H9 (cell line): ENCODE measurements at regions not wholly inside any gene's neighbourhood (a gene's known extent, or its start where the extent isn't known, plus 50 kb on each side); places are given as distances from the start of the nearest gene placed in this dataset.

Experiments used
- DNase-seq: peaks from one replicate; pipeline ENCODE4 v3.0.0-alpha.2; 2017
- H2AFZ ChIP-seq: one replicate; pipeline ENCODE4 v1.6.1; 2013; ENCODE audit warnings: mild to moderate bottlenecking, low read length, control low read depth, moderate library complexity
- H2AK5ac ChIP-seq: 2 replicates; pipeline ENCODE4 v1.6.1; 2013; ENCODE audit warnings: low read length, control low read depth, mixed read lengths; ENCODE audit not compliant: insufficient read length
- H2BK120ac ChIP-seq: one replicate; pipeline ENCODE4 v1.6.1; 2013; ENCODE audit warnings: low read depth, mild to moderate bottlenecking, low read length, control low read depth, inconsistent platforms; ENCODE audit not compliant: poor library complexity, severe bottlenecking
- H2BK12ac ChIP-seq: 2 replicates; pipeline ENCODE4 v1.6.1; 2013; ENCODE audit warnings: low read length, control low read depth, mixed read lengths, low read depth; ENCODE audit not compliant: insufficient read length
- H2BK15ac ChIP-seq: 2 replicates; pipeline ENCODE4 v1.6.1; 2013; ENCODE audit warnings: low read depth, low read length, control low read depth
- H2BK20ac ChIP-seq: one replicate; pipeline ENCODE4 v1.6.1; 2013; ENCODE audit warnings: low read depth, mild to moderate bottlenecking, low read length, control low read depth, inconsistent platforms; ENCODE audit not compliant: poor library complexity, severe bottlenecking
- H2BK5ac ChIP-seq: 2 replicates; pipeline ENCODE4 v1.6.1; 2013; ENCODE audit warnings: low read length, control low read depth, mixed read lengths; ENCODE audit not compliant: insufficient read length
- H3K14ac ChIP-seq: 2 replicates; pipeline ENCODE4 v1.6.1; 2013; ENCODE audit warnings: low read length, control low read depth; ENCODE audit not compliant: insufficient read depth
- H3K18ac ChIP-seq: 2 replicates; pipeline ENCODE4 v1.6.1; 2013; ENCODE audit warnings: low read depth, mild to moderate bottlenecking, mixed read lengths, low read length, control low read depth; ENCODE audit not compliant: insufficient read length
- H3K23ac ChIP-seq: 2 replicates; pipeline ENCODE4 v1.6.1; 2013; ENCODE audit warnings: low read length, control low read depth, mixed read lengths, low read depth; ENCODE audit not compliant: insufficient read length
- H3K23me2 ChIP-seq: 2 replicates; pipeline ENCODE4 v1.6.1; 2013; ENCODE audit warnings: low read depth, mild to moderate bottlenecking, mixed read lengths, low read length, control low read depth; ENCODE audit not compliant: insufficient read length, poor library complexity, severe bottlenecking
- H3K27ac ChIP-seq: 2 replicates; pipeline ENCODE4 v1.5.1; 2013; ENCODE audit warnings: low read length, control low read depth, mixed read lengths, low read depth; ENCODE audit not compliant: insufficient read length
- H3K27me3 ChIP-seq: 2 replicates; pipeline ENCODE4 v1.6.1; 2013; ENCODE audit warnings: low read length, control low read depth, inconsistent platforms; ENCODE audit not compliant: insufficient read depth
- H3K4ac ChIP-seq: 2 replicates; pipeline ENCODE4 v1.6.1; 2013; ENCODE audit warnings: low read depth, mild to moderate bottlenecking, control low read depth, inconsistent platforms, low read length, moderate library complexity
- H3K4me1 ChIP-seq: 2 replicates; pipeline ENCODE4 v1.6.1; 2013; ENCODE audit warnings: low read length, control low read depth, inconsistent platforms; ENCODE audit not compliant: insufficient read depth
- H3K4me2 ChIP-seq: 2 replicates; pipeline ENCODE4 v1.6.1; 2013; ENCODE audit warnings: low read length, control low read depth, mixed read lengths; ENCODE audit not compliant: insufficient read length, insufficient read depth
- H3K56ac ChIP-seq: 2 replicates; pipeline ENCODE4 v1.6.1; 2013; ENCODE audit warnings: low read depth, mild to moderate bottlenecking, mixed read lengths, low read length, control low read depth; ENCODE audit not compliant: insufficient read length
- H3K79me1 ChIP-seq: 2 replicates; pipeline ENCODE4 v1.6.1; 2013; ENCODE audit warnings: low read depth, mild to moderate bottlenecking, moderate library complexity, low read length, control low read depth, inconsistent platforms; ENCODE audit not compliant: insufficient read depth, poor library complexity, severe bottlenecking
- H3K79me2 ChIP-seq: 2 replicates; pipeline ENCODE4 v1.6.1; 2013; ENCODE audit warnings: low read length, control low read depth, inconsistent platforms; ENCODE audit not compliant: insufficient read depth
- H3K9ac ChIP-seq: 2 replicates; pipeline ENCODE4 v1.6.1; 2013; ENCODE audit warnings: low read length, control low read depth, mixed read lengths; ENCODE audit not compliant: insufficient read length; ENCODE audit errors: extremely low read depth
- H3K9me3 ChIP-seq: one replicate; pipeline ENCODE4 v1.6.1; 2013; ENCODE audit warnings: low read depth, low read length, inconsistent platforms; ENCODE audit not compliant: control insufficient read depth
- H3T11ph ChIP-seq: one replicate; pipeline ENCODE4 v1.6.1; 2013; ENCODE audit warnings: mild to moderate bottlenecking, low read length, control low read depth, inconsistent platforms
- H4K20me1 ChIP-seq: one replicate; pipeline ENCODE4 v1.6.1; 2013; ENCODE audit not compliant: control insufficient read depth, insufficient read length, insufficient read depth
- H4K5ac ChIP-seq: 2 replicates; pipeline ENCODE4 v1.6.1; 2013; ENCODE audit warnings: low read depth, mild to moderate bottlenecking, mixed read lengths, low read length, control low read depth; ENCODE audit not compliant: insufficient read length
- H4K8ac ChIP-seq: replicated peaks from 2 replicates; pipeline ENCODE4 v1.6.1; 2013; ENCODE audit warnings: low read length, control low read depth, mixed read lengths, low read depth; ENCODE audit not compliant: insufficient read length
- H4K91ac ChIP-seq: 2 replicates; pipeline ENCODE4 v1.6.1; 2013; ENCODE audit warnings: low read depth, mild to moderate bottlenecking, moderate library complexity, mixed read lengths, low read length, control low read depth; ENCODE audit not compliant: insufficient read length
- H3K27ac Mint-ChIP-seq, 3 experiments: 2 replicates in 2 of 3; 3 replicates in 1 of 3; pipeline ENCODE4 v1.8.0; 2020 to 2021; ENCODE audit warnings: mixed read lengths in 3 of 3, mild to moderate bottlenecking in 1 of 3, moderate library complexity in 1 of 3
- H3K27me3 Mint-ChIP-seq: 2 replicates; pipeline ENCODE4 v1.8.0; 2021; ENCODE audit warnings: low read depth, mild to moderate bottlenecking, moderate library complexity, mixed read lengths
- H3K36me3 Mint-ChIP-seq, 3 experiments: 2 replicates in 2 of 3; 3 replicates in 1 of 3; pipeline ENCODE4 v1.8.0; 2020 to 2021; ENCODE audit warnings: low read depth in 3 of 3, mixed read lengths in 3 of 3; ENCODE audit not compliant: insufficient read depth in 1 of 3
- H3K4me1 Mint-ChIP-seq, 2 experiments: 2 replicates each; pipeline ENCODE4 v1.8.0; 2020; ENCODE audit warnings: mixed read lengths in 2 of 2
- H3K4me3 Mint-ChIP-seq, 2 experiments: 2 replicates in 1 of 2; 3 replicates in 1 of 2; pipeline ENCODE4 v1.8.0; 2020 to 2021; ENCODE audit warnings: mild to moderate bottlenecking in 2 of 2, mixed read lengths in 2 of 2, moderate library complexity in 1 of 2
- H3K9me3 Mint-ChIP-seq, 2 experiments: 2 replicates in 1 of 2; 3 replicates in 1 of 2; pipeline ENCODE4 v1.8.0; 2020; ENCODE audit warnings: mild to moderate bottlenecking in 2 of 2, mixed read lengths in 2 of 2, moderate library complexity in 1 of 2
- CTCF ChIP-seq: fragments of 200-600 bp; sonication (generic); conservative IDR thresholded peaks from 3 replicates; pipeline ENCODE4 v1.8.0; 2021; ENCODE audit warnings: antibody characterized with exemption, mild to moderate bottlenecking
- WGBS: extraction: QIAGEN DNeasy Blood & Tissue Kit; methylation state at CpG from one replicate; pipeline ENCODE4 v1.1.7; 2013; ENCODE audit warnings: missing lambda C conversion rate, low lambda C conversion rate, mixed read lengths; ENCODE audit not compliant: insufficient read length; ENCODE audit errors: extremely low coverage; 5-methylcytosine and 5-hydroxymethylcytosine counted together

GRCh38 chr18:72360634-72361033 lies 183.5 kb downstream of the CBLN2 start:
- no peak overlapping the region for H2BK15ac ChIP-seq
- H2BK12ac ChIP-seq = no peak overlapping the region
- no peaks in the 10 kb centered on the region for H3K4me1 ChIP-seq
- no peak for TF ChIP-seq CTCF
- H3K56ac ChIP-seq = no peak overlapping the region
- no peaks in the 10 kb centered on the region for H3K79me1 ChIP-seq
- no peak overlapping the region for H3K27ac Mint-ChIP-seq
- H3K9me3 Mint-ChIP-seq = peaks cover 0 to 3% of the 10 kb centered on the region in 2 experiments; a peak in 4 of 5 replicates
- no CpG with 5 or more reads among the region's 4 CpGs for WGBS
- no peak overlapping the region for H3K9ac ChIP-seq
- H2AK5ac ChIP-seq = no peak overlapping the region
- H4K20me1 ChIP-seq = no peaks in the 10 kb centered on the region
- H3K4me2 ChIP-seq = no peak overlapping the region
- H3K4me3 Mint-ChIP-seq = no peak overlapping the region
- H3K14ac ChIP-seq = no peak overlapping the region
- H2BK20ac ChIP-seq = no peak overlapping the region
- no peaks in the 10 kb centered on the region for H3K4me1 Mint-ChIP-seq
- no peak overlapping the region for H4K91ac ChIP-seq
- DNase-seq = no peak
- no peak overlapping the region for H2BK5ac ChIP-seq
- no peak overlapping the region for H3K4ac ChIP-seq
- H3K27me3 Mint-ChIP-seq = no peaks in the 10 kb centered on the region; the same call in none of the 2 replicates
- no peak overlapping the region for H3K23ac ChIP-seq
- H4K8ac ChIP-seq = no peak overlapping the region
- no peaks in the 10 kb centered on the region for H3K23me2 ChIP-seq
- no peaks in the 10 kb centered on the region for H3K9me3 ChIP-seq
- H3K27ac ChIP-seq = no peak overlapping the region
- no peaks in the 10 kb centered on the region for H3K79me2 ChIP-seq
- no peak overlapping the region for H4K5ac ChIP-seq
- no peak overlapping the region for H3K18ac ChIP-seq
- no peaks in the 10 kb centered on the region for H3K27me3 ChIP-seq
- H3K36me3 Mint-ChIP-seq = no peaks in the 10 kb centered on the region
- H2BK120ac ChIP-seq = no peak overlapping the region
- H3T11ph ChIP-seq = no peak overlapping the region
- H2AFZ ChIP-seq = no peak overlapping the region
